CD4-positive, alpha-beta T cell treated with Interferon alpha-2 for 1 hour (primary cell): ENCODE measurements at regions not wholly inside any gene's neighbourhood (a gene's known extent, or its start where the extent isn't known, plus 50 kb on each side); places are given as distances from the start of the nearest gene placed in this dataset.
"Not testable (repeated sequence)": the region's sequence is repeated elsewhere in the genome, so short reads cannot be mapped to it uniquely, and the experiment has no call there.

Experiments
- DNase-seq, 2 donors: peaks; one replicate each; pipeline ENCODE4 v3.0.0-alpha.2; 2020 to 2022

- DNase-seq = not testable (repeated sequence)
Measured at GRCh38 chr2:87555082-87555481, 192.8 kb upstream of the PLGLB2 start.

DNA sequence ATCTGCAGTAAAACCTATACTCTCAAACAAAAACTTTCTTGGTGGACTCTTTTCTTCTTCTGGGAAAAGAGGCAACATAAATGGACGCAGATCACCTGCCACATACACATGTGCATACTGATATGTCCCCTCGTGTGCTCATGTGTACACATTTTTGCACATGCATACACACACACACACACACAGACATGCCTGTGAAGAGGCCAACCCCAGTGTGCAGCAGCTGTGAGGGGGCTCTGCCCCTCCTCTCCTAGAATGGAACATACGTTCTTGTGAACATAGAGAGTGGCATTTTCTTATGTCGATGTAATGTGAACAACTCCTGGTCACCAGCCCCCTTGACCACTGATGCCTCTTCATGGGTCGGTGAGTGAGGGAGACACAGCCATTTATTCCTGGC is 188.9 kb upstream of the PLGLB2 start:
- not testable (repeated sequence) for DNase-seq

GRCh38 chr2:87559735-87560134 is 188.2 kb upstream of the PLGLB2 start:
- DNase-seq = not testable (repeated sequence)

DNA sequence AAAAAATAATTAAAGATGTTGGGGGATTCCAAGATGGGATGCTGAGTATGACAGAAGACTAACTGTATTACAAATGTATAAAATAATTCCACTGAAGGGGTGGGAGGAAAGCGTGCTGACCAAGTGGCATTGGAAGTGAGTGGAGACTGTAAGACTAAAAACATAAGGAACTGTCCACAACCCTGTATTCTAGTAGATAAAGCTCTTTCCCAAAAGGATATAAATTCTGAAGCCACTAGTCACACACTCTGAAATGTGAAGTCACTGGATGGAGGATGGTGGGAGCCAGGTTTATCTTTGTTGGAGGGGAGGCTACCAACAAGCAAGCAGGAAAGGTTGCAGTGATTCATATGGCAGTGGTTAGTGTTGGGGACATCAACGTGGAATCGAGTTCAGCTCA is 182.8 kb upstream of the PLGLB2 start:
- not testable (repeated sequence) for DNase-seq

DNA sequence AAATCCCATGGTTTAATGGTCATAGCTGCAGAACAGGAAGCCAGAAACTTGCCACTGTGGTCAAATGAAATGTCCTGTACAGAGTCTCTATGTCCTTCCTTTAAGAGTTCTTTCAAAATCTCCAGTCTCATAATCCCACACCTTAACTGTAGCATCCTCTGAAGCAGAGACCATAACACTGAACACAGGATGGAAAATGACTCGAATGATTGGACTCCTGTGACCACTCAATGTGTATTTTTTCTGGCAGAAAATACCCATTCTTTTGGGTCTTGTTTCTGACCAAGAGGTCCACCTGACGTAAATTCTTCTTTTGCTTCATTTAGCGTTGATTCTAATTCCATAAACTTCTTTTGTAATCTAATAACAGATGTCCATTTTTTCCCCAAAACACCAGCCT is 181.4 kb upstream of the PLGLB2 start:
- not testable (repeated sequence) for DNase-seq

GRCh38 chr2:87567093-87567492 is 180.8 kb upstream of the PLGLB2 start:
- not testable (repeated sequence) for DNase-seq

GRCh38 chr2:87567912-87568311 is 180.0 kb upstream of the PLGLB2 start:
- not testable (repeated sequence) for DNase-seq

DNA sequence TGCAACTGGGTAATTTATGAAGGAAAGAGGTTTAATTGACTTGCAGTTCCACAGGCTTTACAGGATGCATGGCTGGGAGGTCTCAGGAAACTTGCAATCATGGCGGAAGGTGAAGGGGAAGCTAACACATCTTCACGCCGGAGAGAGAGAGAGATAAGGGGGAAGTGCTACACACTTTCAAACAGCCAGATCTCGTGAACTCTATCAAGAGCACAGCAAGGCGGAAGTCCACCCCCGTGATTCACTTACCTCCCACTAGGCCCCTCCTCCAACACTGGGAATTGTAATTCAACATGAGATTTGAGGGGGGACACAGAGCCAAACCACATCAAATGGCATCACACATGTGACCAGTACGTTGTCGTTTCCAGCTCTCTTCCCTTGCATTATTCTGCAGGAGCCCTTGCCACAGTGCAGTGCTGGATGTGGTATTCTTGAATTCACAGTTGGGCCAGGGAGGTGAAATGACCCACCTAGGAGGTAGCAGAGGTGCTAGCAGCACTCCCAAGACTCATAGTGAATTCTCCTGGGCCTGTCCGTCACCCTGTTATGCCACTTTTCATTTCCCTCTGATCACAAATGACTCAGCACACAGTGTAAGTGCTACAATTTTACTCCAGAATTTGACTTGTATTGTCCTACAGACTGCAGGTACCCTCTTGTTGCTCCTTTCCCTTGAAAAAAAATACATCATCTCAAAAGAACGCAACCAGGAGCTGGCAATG is 179.2 kb upstream of the PLGLB2 start:
- not testable (repeated sequence) for DNase-seq

- not testable (repeated sequence) for DNase-seq
Measured at GRCh38 chr2:87569689-87570397, 178.0 kb upstream of the PLGLB2 start.

DNA sequence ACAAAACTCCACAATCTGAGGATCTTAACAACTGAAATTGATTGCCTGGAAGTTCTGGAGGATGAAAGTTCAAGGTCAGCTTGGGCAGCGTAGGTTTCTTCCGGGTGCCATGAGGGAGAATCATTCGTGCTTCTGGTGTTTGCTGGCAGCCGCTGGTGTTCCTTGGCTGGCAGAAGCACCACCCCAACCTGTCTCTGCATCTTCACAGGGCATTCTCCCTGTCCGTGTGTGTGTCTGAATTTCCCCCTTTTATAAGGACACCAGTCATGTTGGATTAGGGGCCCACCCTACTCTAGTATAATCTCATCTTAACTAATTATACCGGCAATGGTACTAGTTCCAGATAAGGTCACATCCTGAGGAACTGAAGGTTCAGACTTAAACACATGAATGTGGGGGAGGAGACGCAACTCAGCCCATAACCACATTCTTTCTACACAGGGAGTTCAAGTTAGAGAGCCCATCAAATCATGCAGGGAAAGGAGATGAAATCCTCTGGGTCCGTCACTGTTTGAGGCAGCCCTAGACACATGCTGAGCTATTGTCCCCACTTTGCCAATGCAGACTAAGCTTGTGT is 175.9 kb upstream of the PLGLB2 start:
- not testable (repeated sequence) for DNase-seq

DNA sequence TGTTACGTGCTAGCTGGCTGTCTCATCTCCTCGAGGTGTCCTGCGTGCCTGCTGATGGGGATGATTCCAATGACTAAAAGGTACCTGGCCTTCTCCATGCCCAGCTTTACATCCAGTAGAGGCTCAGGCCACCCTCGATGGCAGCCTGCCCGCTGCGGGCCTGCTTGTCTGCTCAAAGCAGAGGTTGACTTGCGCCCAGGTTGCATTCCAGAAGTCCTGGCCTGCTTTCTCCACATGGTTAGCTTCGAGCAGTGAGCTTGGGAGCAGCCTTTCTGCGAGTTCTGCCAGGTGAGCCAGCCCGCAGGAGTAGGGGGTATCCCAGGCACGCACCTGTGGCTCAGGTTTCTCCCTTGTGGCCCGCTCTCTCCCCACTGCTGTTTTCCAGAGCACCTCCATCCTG is 175.0 kb upstream of the PLGLB2 start:
- not testable (repeated sequence) for DNase-seq

- DNase-seq = not testable (repeated sequence)
Measured at GRCh38 chr2:87573386-87574192, 174.3 kb upstream of the PLGLB2 start.

DNA sequence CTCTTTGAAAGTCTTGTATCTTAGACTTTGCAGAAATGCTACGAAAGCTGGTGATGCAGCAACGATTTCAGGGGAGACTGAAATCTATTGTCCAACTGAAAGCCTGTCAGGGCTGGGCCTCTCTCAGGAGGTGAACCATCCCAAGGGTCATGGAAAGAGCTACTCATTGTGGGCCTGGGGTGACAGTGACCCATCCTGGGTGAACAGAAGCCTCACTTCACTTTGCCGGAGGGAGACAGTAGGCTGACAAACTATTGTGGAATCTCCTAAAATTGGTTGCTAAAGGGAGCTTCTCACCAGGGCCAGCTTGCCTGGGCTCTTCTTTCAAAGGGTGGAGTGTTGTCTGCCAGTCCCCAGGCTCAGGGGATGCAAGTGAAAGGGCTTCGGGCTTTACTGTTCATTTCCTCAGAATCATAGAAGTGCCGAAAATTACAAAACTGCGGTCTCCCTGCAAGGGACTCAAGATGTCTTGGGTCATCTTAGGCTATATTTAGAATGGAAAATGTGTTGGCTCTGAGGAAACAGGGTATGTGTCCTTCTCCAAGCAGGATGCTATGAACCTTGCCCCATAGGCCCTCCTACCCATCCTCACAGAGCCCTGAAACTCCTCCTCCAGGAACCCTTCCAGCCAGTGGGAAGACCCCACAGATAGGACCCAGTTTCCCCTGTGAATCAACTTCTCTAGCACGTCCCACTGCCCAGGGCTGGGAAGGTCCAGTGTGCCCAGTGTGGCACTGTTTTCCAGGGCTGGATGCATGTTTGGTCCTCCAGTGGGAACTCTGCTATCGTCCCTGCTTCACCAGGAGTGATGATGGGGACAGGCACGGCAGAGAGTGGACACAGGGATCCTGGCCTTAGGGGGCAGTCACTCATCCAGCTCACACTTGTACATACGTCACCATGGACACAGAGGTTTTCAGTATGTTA is 173.4 kb upstream of the PLGLB2 start:
- not testable (repeated sequence) for DNase-seq

- not testable (repeated sequence) for DNase-seq
Measured at GRCh38 chr2:87575138-87575537, 172.7 kb upstream of the PLGLB2 start.

- DNase-seq = not testable (repeated sequence)
Measured at GRCh38 chr2:87577358-87577757, 170.5 kb upstream of the PLGLB2 start.

- not testable (repeated sequence) for DNase-seq
Measured at GRCh38 chr2:87582152-87582551, 165.7 kb upstream of the PLGLB2 start.

DNA sequence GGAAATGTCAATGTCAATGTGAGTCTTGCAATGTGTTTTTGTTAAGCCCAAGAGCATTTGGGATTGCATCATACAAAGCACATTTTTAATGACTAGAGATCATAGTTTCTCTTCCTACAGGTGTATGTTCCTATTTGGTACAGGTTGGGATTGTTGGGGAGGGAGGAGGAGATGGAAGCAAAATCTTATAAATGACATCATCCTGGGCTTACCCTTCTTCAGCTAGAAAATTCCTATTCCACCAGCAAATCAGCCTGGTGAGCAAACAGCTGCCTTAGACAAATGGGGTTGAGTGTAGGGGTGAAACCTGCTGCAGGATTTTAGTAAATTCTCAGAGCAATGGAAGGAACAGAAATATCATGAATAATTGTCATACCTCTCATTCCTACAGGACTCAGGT is 165.3 kb upstream of the PLGLB2 start:
- not testable (repeated sequence) for DNase-seq

- not testable (repeated sequence) for DNase-seq
Measured at GRCh38 chr2:87583370-87583769, 164.5 kb upstream of the PLGLB2 start.

DNA sequence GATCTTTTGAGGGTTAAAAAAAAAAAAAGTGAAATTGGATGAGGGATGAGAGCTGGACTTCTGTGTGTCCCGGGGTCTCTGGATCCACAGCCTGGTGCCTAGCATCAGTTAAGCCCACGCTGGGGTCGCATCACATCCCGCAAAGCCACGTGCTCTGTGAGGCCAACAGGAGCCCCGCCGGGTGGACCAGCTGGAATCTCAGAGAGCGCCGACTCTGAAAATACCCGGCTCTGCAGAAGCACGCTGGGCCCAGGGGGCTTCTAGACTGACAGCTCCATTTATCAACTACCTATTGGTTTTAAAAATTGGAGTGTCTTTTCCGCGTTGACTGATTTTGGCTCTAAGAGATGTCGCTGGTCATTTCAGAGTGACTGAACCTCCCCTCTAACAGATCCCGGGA is 164.1 kb upstream of the PLGLB2 start:
- DNase-seq = not testable (repeated sequence)

- not testable (repeated sequence) for DNase-seq
Measured at GRCh38 chr2:87584268-87584906, 163.5 kb upstream of the PLGLB2 start.

DNA sequence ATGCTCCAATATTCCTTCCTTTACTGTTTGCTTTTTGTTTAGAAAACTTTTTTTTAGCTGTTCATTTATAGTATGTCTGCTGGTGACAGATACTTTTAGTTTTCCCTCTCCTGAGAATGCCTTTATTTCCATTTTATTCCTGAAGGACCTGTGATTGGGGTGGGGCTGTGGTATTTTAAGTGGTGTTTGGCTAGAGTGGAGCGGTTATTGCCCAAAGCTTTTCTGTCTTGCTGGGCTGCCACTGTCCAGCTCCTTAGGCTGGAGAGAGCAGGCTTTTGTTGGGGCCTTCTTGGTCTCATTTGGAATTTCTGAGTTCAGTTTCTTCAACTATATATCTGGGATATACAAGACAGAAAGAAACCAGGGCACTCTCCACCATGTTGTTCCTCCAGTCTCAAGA is 160.0 kb upstream of the PLGLB2 start:
- not testable (repeated sequence) for DNase-seq
